ENCODE measurements at regions not wholly inside any gene's neighbourhood (a gene's known extent, or its start where the extent isn't known, plus 50 kb on each side); places are given as distances from the start of the nearest gene placed in this dataset.

GRCh38 chr13:84934911-84935310 lies 864.3 kb downstream of the SLITRK6 start:
- DNase-seq: no peak

- no peak for DNase-seq
Observed at GRCh38 chr13:84933797-84934196, 865.4 kb downstream of the SLITRK6 start.

GRCh38 chr13:84931264-84931663 lies 868.0 kb downstream of the SLITRK6 start:
- DNase-seq: no peak

GRCh38 chr13:84927442-84928169 lies 871.6 kb downstream of the SLITRK6 start:
- DNase-seq: no peak

GRCh38 chr13:84925443-84925842 lies 873.8 kb downstream of the SLITRK6 start:
- DNase-seq: no peak

- DNase-seq: no peak
Observed at GRCh38 chr13:84923831-84924230, 875.4 kb downstream of the SLITRK6 start.

- no peak for DNase-seq
Observed at GRCh38 chr13:84917252-84917878, 881.9 kb downstream of the SLITRK6 start.

- no peak for DNase-seq
Observed at GRCh38 chr13:84912720-84913119, 886.5 kb downstream of the SLITRK6 start.

- DNase-seq: no peak
Observed at GRCh38 chr13:84910423-84910822, 888.8 kb downstream of the SLITRK6 start.

- DNase-seq: no peak
Observed at GRCh38 chr13:84903391-84903790, 895.8 kb downstream of the SLITRK6 start.

- DNase-seq: no peak
Observed at GRCh38 chr13:84902243-84902642, 897.0 kb downstream of the SLITRK6 start.

GRCh38 chr13:84896128-84896527 lies 903.1 kb downstream of the SLITRK6 start:
- peak in 2 of 5 donors; percentile 6 for DNase-seq

GRCh38 chr13:84894749-84895148 lies 904.5 kb downstream of the SLITRK6 start:
- DNase-seq: no peak

GRCh38 chr13:84885868-84886267 lies 913.4 kb downstream of the SLITRK6 start:
- no peak for DNase-seq

- no peak for DNase-seq
Observed at GRCh38 chr13:84873951-84874350, 925.3 kb downstream of the SLITRK6 start.

GRCh38 chr13:84870190-84870589 lies 929.0 kb downstream of the SLITRK6 start:
- no peak for DNase-seq

- DNase-seq: no peak
Observed at GRCh38 chr13:84867246-84867645, 932.0 kb downstream of the SLITRK6 start.

GRCh38 chr13:84865783-84866221 lies 933.4 kb downstream of the SLITRK6 start:
- no peak for DNase-seq

- no peak for DNase-seq
Observed at GRCh38 chr13:84864341-84864740, 934.9 kb downstream of the SLITRK6 start.

- no peak for DNase-seq
Observed at GRCh38 chr13:84847107-84847506, 952.1 kb downstream of the SLITRK6 start.

GRCh38 chr13:84845907-84846619 lies 953.2 kb downstream of the SLITRK6 start:
- DNase-seq: no peak

GRCh38 chr13:84844473-84844872 lies 954.7 kb downstream of the SLITRK6 start:
- DNase-seq: no peak

- DNase-seq: no peak
Observed at GRCh38 chr13:84843368-84843767, 955.9 kb downstream of the SLITRK6 start.

GRCh38 chr13:84834201-84834600 lies 951.9 kb upstream of the SLITRK1 start:
- DNase-seq: no peak

All from T-helper 1 cell (primary cell).